H1 (cell line): ENCODE measurements at regions not wholly inside any gene's neighbourhood (a gene's known extent, or its start where the extent isn't known, plus 50 kb on each side); places are given as distances from the start of the nearest gene placed in this dataset.

Source experiments
- CTCF ChIA-PET: fragments of 300-600 bp; sonication (Branson Sonifier 250); formaldehyde crosslinking; loops from one replicate; lab custom pipeline; 2021; ENCODE audit not compliant: partially characterized antibody; lab: Charles Lee
- POLR2A ChIA-PET: fragments of 300-600 bp; sonication (Branson Sonifier 250); formaldehyde crosslinking; loops from one replicate; lab custom pipeline; 2021; ENCODE audit warnings: inconsistent platforms; ENCODE audit not compliant: partially characterized antibody; lab: Charles Lee
- DNase-seq, 2 experiments: peaks; one replicate each; pipeline versions ENCODE4 v3.0.0 to v3.0.0-alpha.2; 2010 to 2022; ENCODE audit warnings: low spot score in 2 of 2, low read depth in 1 of 2, mixed read lengths in 1 of 2
- FAIRE-seq: peaks from 2 replicates; lab custom pipeline; 2011; peaks lifted over from hg19 to GRCh38; lab: Jason Lieb, UNC
- H2AFZ ChIP-seq: 2 replicates; pipeline ENCODE4 v1.8.1; 2012; ENCODE audit warnings: low read length, inconsistent platforms
- H2AK5ac ChIP-seq: 2 replicates; pipeline ENCODE4 v1.6.1; 2013; ENCODE audit warnings: low read depth, low read length
- H2BK120ac ChIP-seq: replicated peaks from 2 replicates; pipeline ENCODE3; 2013; ENCODE audit warnings: low read depth, low read length, inconsistent platforms
- H2BK12ac ChIP-seq: 2 replicates; pipeline ENCODE4 v1.6.1; 2013; ENCODE audit warnings: low read depth, low read length
- H2BK15ac ChIP-seq: 2 replicates; pipeline ENCODE4 v1.6.1; 2013; ENCODE audit warnings: low read length
- H2BK20ac ChIP-seq: 2 replicates; pipeline ENCODE4 v1.6.1; 2013; ENCODE audit warnings: low read length
- H2BK5ac ChIP-seq: 2 replicates; pipeline ENCODE4 v1.6.1; 2013; ENCODE audit warnings: low read depth, low read length
- H3K14ac ChIP-seq: 2 replicates; pipeline ENCODE4 v1.6.1; 2013; ENCODE audit warnings: inconsistent platforms; ENCODE audit not compliant: insufficient read length
- H3K18ac ChIP-seq: 2 replicates; pipeline ENCODE4 v1.6.1; 2013; ENCODE audit warnings: low read length; ENCODE audit errors: extremely low read depth
- H3K23ac ChIP-seq: 2 replicates; pipeline ENCODE4 v1.6.1; 2013; ENCODE audit warnings: inconsistent platforms; ENCODE audit not compliant: insufficient read length
- H3K23me2 ChIP-seq: 2 replicates; pipeline ENCODE4 v1.6.1; 2013; ENCODE audit warnings: low read depth, low read length
- H3K27ac ChIP-seq: 2 replicates; pipeline ENCODE4 v1.6.1; 2011; ENCODE audit warnings: low read depth, low read length, inconsistent platforms
- H3K27me3 ChIP-seq, 4 experiments: replicated peaks in 1 of 4; 1 replicate in 1 of 4; 2 replicates in 3 of 4; pipeline versions ENCODE4 v1.6.1 to v1.8.1; 2011 to 2013; ENCODE audit warnings: low read length in 3 of 4, mild to moderate bottlenecking in 3 of 4, inconsistent platforms in 2 of 4, mixed read lengths in 2 of 4, moderate library complexity in 1 of 4; ENCODE audit not compliant: control insufficient read depth in 3 of 4, insufficient read depth in 3 of 4; ENCODE audit errors: extremely low read depth in 1 of 4
- H3K36me3 ChIP-seq, 4 experiments: 2 replicates each; pipeline versions ENCODE4 v1.6.1 to v1.8.1; 2011 to 2013; ENCODE audit warnings: mild to moderate bottlenecking in 4 of 4, low read length in 3 of 4, moderate library complexity in 2 of 4, control low read depth in 1 of 4, inconsistent platforms in 1 of 4; ENCODE audit not compliant: insufficient read depth in 4 of 4, control insufficient read depth in 2 of 4
- H3K4ac ChIP-seq: replicated peaks from 2 replicates; pipeline ENCODE3; 2013; ENCODE audit warnings: low read length, low read depth, mixed read lengths, inconsistent platforms; ENCODE audit not compliant: insufficient read length
- H3K4me1 ChIP-seq, 4 experiments: replicated peaks in 1 of 4; 1 replicate in 1 of 4; 2 replicates in 3 of 4; pipeline versions ENCODE4 v1.6.1 to v1.8.1; 2011 to 2013; ENCODE audit warnings: low read length in 3 of 4, inconsistent platforms in 2 of 4, mixed read lengths in 1 of 4; ENCODE audit not compliant: insufficient read depth in 4 of 4, control insufficient read depth in 3 of 4
- H3K4me2 ChIP-seq, 2 experiments: 2 replicates each; pipeline versions ENCODE4 v1.6.1 to v1.8.1; 2011 to 2013; ENCODE audit warnings: low read depth in 2 of 2, low read length in 2 of 2, control low read depth in 1 of 2, inconsistent platforms in 1 of 2, mild to moderate bottlenecking in 1 of 2; ENCODE audit not compliant: insufficient read depth in 1 of 2
- H3K4me3 ChIP-seq, 4 experiments: fragments of 200-600, 300-600 bp in 1 of 4; sonication (generic), shearing (Covaris generic), sonication (Bioruptor Twin) in 1 of 4; 2 replicates each; pipeline versions ENCODE4 v1.5.1 to v1.8.1; 2011 to 2016; ENCODE audit warnings: low read length in 4 of 4, low read depth in 3 of 4, control low read depth in 2 of 4, inconsistent platforms in 2 of 4, mild to moderate bottlenecking in 2 of 4, mixed read lengths in 1 of 4, moderate library complexity in 1 of 4; ENCODE audit not compliant: insufficient read depth in 2 of 4; ENCODE audit errors: extremely low read depth in 1 of 4
- H3K56ac ChIP-seq: replicated peaks from 2 replicates; pipeline ENCODE3; 2013; ENCODE audit warnings: low read depth, mild to moderate bottlenecking, mixed read lengths, low read length, inconsistent platforms; ENCODE audit not compliant: insufficient read length
- H3K79me1 ChIP-seq: 2 replicates; pipeline ENCODE4 v1.6.1; 2013; ENCODE audit warnings: low read depth, low read length, control low read depth
- H3K79me2 ChIP-seq, 2 experiments: 2 replicates each; pipeline versions ENCODE4 v1.6.1 to v1.8.1; 2012 to 2013; ENCODE audit warnings: low read length in 2 of 2, mild to moderate bottlenecking in 2 of 2, inconsistent platforms in 1 of 2; ENCODE audit not compliant: insufficient read depth in 2 of 2, control insufficient read depth in 1 of 2
- H3K9ac ChIP-seq, 4 experiments: replicated peaks in 1 of 4; 1 replicate in 1 of 4; 2 replicates in 3 of 4; pipeline versions ENCODE4 v1.6.1 to v1.8.1; 2011 to 2013; ENCODE audit warnings: low read depth in 3 of 4, low read length in 3 of 4, control low read depth in 2 of 4, mild to moderate bottlenecking in 2 of 4, moderate library complexity in 2 of 4, inconsistent platforms in 1 of 4; ENCODE audit errors: extremely low read depth in 1 of 4
- H3K9me3 ChIP-seq, 2 experiments: 2 replicates each; pipeline versions ENCODE4 v1.6.1 to v1.8.1; 2012 to 2013; ENCODE audit warnings: mild to moderate bottlenecking in 2 of 2, moderate library complexity in 2 of 2, control low read depth in 1 of 2, inconsistent platforms in 1 of 2, low read depth in 1 of 2, low read length in 1 of 2, mixed read lengths in 1 of 2; ENCODE audit not compliant: insufficient read depth in 2 of 2
- H4K20me1 ChIP-seq, 2 experiments: replicated peaks in 1 of 2; 2 replicates each; pipeline versions ENCODE3 to v1.8.1; 2011 to 2013; ENCODE audit warnings: inconsistent platforms in 2 of 2, low read length in 2 of 2, mild to moderate bottlenecking in 1 of 2; ENCODE audit not compliant: insufficient read depth in 2 of 2, control insufficient read depth in 1 of 2
- H4K5ac ChIP-seq: 2 replicates; pipeline ENCODE4 v1.6.1; 2013; ENCODE audit warnings: low read length, low read depth, mixed read lengths, inconsistent platforms; ENCODE audit not compliant: insufficient read length
- H4K8ac ChIP-seq: 2 replicates; pipeline ENCODE4 v1.8.0; 2013; ENCODE audit warnings: mild to moderate bottlenecking, moderate library complexity, low read length, inconsistent platforms; ENCODE audit not compliant: insufficient read depth; ENCODE audit errors: extremely low read depth
- H4K91ac ChIP-seq: replicated peaks from 2 replicates; pipeline ENCODE3; 2013; ENCODE audit warnings: low read length, mixed read lengths, inconsistent platforms; ENCODE audit not compliant: insufficient read length
- SIRT6 ChIP-seq: IDR thresholded peaks from one replicate; pipeline ENCODE4 v1.7.1; 2012; ENCODE audit warnings: low read length, inconsistent platforms
- SP4 ChIP-seq: IDR thresholded peaks from 2 replicates; pipeline ENCODE4 v1.6.1; 2012; ENCODE audit warnings: low read length, inconsistent platforms
- ZNF274 ChIP-seq: IDR thresholded peaks from 2 replicates; pipeline ENCODE4 v1.7.0; 2012; ENCODE audit warnings: low read length, borderline replicate concordance; ENCODE audit errors: extremely low read depth
- WGBS, 2 experiments: shearing (Covaris generic) in 1 of 2; methylation state at CpG; one replicate each; pipeline versions ENCODE4 v1.1.6 to v1.1.7; 2013 to 2015; ENCODE audit warnings: low lambda C conversion rate in 2 of 2, mixed read lengths in 2 of 2, inconsistent platforms in 1 of 2, low coverage in 1 of 2, missing lambda C conversion rate in 1 of 2; ENCODE audit not compliant: insufficient replicate concordance in 2 of 2, insufficient coverage in 1 of 2, insufficient read length in 1 of 2; ENCODE audit errors: extremely low coverage in 1 of 2, missing lambda C conversion rate in 1 of 2; 5-methylcytosine and 5-hydroxymethylcytosine counted together
- TF ChIP-seq, protein P1 (sequence below): IDR thresholded peaks from 2 replicates; pipeline ENCODE4 v1.6.1; 2012; ENCODE audit warnings: low read length, inconsistent platforms
- TF ChIP-seq, protein P2 (sequence below): IDR thresholded peaks from 2 replicates; pipeline ENCODE4 v1.6.1; 2012; ENCODE audit warnings: inconsistent platforms

DNA sequence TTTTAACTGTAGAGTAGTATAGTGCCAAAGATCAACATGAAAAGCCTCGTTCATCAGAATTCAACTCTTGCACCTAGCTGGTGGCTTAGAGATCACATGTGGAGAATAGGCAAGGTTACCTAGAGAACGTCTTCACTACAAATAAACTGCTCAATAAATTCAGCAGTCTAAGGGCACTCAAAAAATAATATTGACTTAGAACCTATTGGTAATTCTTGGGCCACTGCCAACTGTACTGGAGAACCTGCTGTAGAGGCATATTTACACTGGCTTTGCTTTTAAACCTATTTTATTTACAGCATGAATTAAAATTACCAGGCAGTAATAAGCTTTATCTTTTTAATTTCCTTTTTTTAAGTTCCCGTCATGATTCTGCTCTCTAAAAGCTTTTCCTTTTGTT is 343.7 kb downstream of the PDHA2 start:
- no peaks in the 10 kb centered on the region for H3K23me2 ChIP-seq
- 92% methylated on average over 3 of the region's 3 CpGs; no CpG with 5 or more reads in 1 of the 2 experiments for WGBS, 2 experiments
- no peak overlapping the region for H3K4me2 ChIP-seq
- H2BK120ac ChIP-seq: no peak overlapping the region
- H4K8ac ChIP-seq: no peak overlapping the region
- H2BK12ac ChIP-seq: no peak overlapping the region
- H3K4ac ChIP-seq: no peak overlapping the region
- H3K79me2 ChIP-seq: no peaks in the 10 kb centered on the region
- no peak overlapping the region for H3K18ac ChIP-seq
- H3K4me1 ChIP-seq: no peaks in the 10 kb centered on the region
- ChIA-PET CTCF (interaction anchor here (0.9 kb wide), 1 partner anchor 14 kb away, joined by 4 read pairs; no protein-coding TSS in a partner anchor), POLR2A (no interaction called here)
- no peaks in the 10 kb centered on the region for H3K79me1 ChIP-seq
- DNase-seq (no peak), FAIRE-seq (no peak)
- TF ChIP-seq, protein P1, sequence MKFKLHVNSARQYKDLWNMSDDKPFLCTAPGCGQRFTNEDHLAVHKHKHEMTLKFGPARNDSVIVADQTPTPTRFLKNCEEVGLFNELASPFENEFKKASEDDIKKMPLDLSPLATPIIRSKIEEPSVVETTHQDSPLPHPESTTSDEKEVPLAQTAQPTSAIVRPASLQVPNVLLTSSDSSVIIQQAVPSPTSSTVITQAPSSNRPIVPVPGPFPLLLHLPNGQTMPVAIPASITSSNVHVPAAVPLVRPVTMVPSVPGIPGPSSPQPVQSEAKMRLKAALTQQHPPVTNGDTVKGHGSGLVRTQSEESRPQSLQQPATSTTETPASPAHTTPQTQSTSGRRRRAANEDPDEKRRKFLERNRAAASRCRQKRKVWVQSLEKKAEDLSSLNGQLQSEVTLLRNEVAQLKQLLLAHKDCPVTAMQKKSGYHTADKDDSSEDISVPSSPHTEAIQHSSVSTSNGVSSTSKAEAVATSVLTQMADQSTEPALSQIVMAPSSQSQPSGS: no peak
- TF ChIP-seq ZNF274: no peak
- TF ChIP-seq SIRT6: no peak
- TF ChIP-seq, protein P2, sequence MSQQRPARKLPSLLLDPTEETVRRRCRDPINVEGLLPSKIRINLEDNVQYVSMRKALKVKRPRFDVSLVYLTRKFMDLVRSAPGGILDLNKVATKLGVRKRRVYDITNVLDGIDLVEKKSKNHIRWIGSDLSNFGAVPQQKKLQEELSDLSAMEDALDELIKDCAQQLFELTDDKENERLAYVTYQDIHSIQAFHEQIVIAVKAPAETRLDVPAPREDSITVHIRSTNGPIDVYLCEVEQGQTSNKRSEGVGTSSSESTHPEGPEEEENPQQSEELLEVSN: no peak
- no peak for TF ChIP-seq SP4
- H3K27ac ChIP-seq: no peak overlapping the region
- H3K9ac ChIP-seq: no peak overlapping the region
- no peak overlapping the region for H3K23ac ChIP-seq
- H2AK5ac ChIP-seq: no peak overlapping the region
- H3K27me3 ChIP-seq: no peaks in the 10 kb centered on the region
- no peak overlapping the region for H3K4me3 ChIP-seq
- H2BK20ac ChIP-seq: no peak overlapping the region
- no peaks in the 10 kb centered on the region for H4K20me1 ChIP-seq
- H2BK5ac ChIP-seq: no peak overlapping the region
- no peak overlapping the region for H2AFZ ChIP-seq
- H4K91ac ChIP-seq: no peak overlapping the region
- H3K14ac ChIP-seq: no peak overlapping the region
- H3K36me3 ChIP-seq: no peaks in the 10 kb centered on the region
- H4K5ac ChIP-seq: no peak overlapping the region
- H3K9me3 ChIP-seq: no peaks in the 10 kb centered on the region
- H2BK15ac ChIP-seq: no peak overlapping the region
- H3K56ac ChIP-seq: no peak overlapping the region
